Loucy (cell line): ENCODE measurements at regions not wholly inside any gene's neighbourhood (a gene's known extent, or its start where the extent isn't known, plus 50 kb on each side); places are given as distances from the start of the nearest gene placed in this dataset.

Experiments
- H2AFZ ChIP-seq: fragments of 200-600 bp; sonication (generic); 2 replicates; pipeline ENCODE4 v1.6.0; 2016; ENCODE audit warnings: antibody characterized with exemption, mild to moderate bottlenecking, low read length, moderate library complexity
- H3F3A ChIP-seq: fragments of 200-600 bp; 2 replicates; pipeline ENCODE4 v1.6.0; 2016; ENCODE audit warnings: antibody characterized with exemption, low read depth, mild to moderate bottlenecking
- H3K27me3 ChIP-seq: fragments of 200-600 bp; sonication (generic); 2 replicates; pipeline ENCODE4 v1.6.1; 2014; ENCODE audit warnings: low read length, mild to moderate bottlenecking; ENCODE audit not compliant: insufficient read depth, poor library complexity, severe bottlenecking
- H3K36me3 ChIP-seq: fragments of 200-600 bp; sonication (generic); 2 replicates; pipeline ENCODE4 v1.6.1; 2016; ENCODE audit warnings: low read length; ENCODE audit not compliant: insufficient read depth
- H3K4me1 ChIP-seq: fragments of 200-600 bp; sonication (generic); 2 replicates; pipeline ENCODE4 v1.5.1; 2014; ENCODE audit warnings: low read length, mild to moderate bottlenecking; ENCODE audit not compliant: insufficient read depth, poor library complexity, severe bottlenecking
- H3K4me2 ChIP-seq: fragments of 200-600 bp; sonication (generic); 2 replicates; pipeline ENCODE4 v1.6.0; 2014; ENCODE audit warnings: antibody characterized with exemption, low read length, low read depth, mild to moderate bottlenecking; ENCODE audit not compliant: poor library complexity, severe bottlenecking
- H3K4me3 ChIP-seq: fragments of 200-600 bp; sonication (generic); 2 replicates; pipeline ENCODE4 v1.5.1; 2014; ENCODE audit warnings: low read length, mild to moderate bottlenecking, mixed read lengths; ENCODE audit not compliant: poor library complexity, severe bottlenecking
- H3K79me2 ChIP-seq: fragments of 200-600 bp; sonication (generic); 2 replicates; pipeline ENCODE4 v1.6.1; 2014; ENCODE audit warnings: low read length; ENCODE audit not compliant: insufficient read depth
- H3K9ac ChIP-seq: fragments of 200-600 bp; sonication (generic); 2 replicates; pipeline ENCODE4 v1.6.0; 2014; ENCODE audit warnings: mild to moderate bottlenecking, low read depth, low read length, moderate library complexity; ENCODE audit not compliant: poor library complexity, severe bottlenecking
- H3K9me2 ChIP-seq: fragments of 200-600 bp; sonication (generic); replicated peaks from 2 replicates; pipeline ENCODE4 v1.6.1; 2016; ENCODE audit warnings: low read depth, low read length, mixed read lengths
- H3K9me3 ChIP-seq: fragments of 200-600 bp; sonication (generic); 2 replicates; pipeline ENCODE4 v1.6.1; 2014; ENCODE audit warnings: mild to moderate bottlenecking, antibody characterized with exemption, low read length, low read depth; ENCODE audit not compliant: insufficient read depth
- H4K20me1 ChIP-seq: fragments of 200-600 bp; sonication (generic); 2 replicates; pipeline ENCODE4 v1.6.0; 2014; ENCODE audit warnings: antibody characterized with exemption, low read length, mild to moderate bottlenecking; ENCODE audit not compliant: insufficient read depth, poor library complexity, severe bottlenecking
- CTCF ChIP-seq: fragments of 200-600 bp; sonication (generic); conservative IDR thresholded peaks from 2 replicates; pipeline ENCODE4 v1.5.1; 2014; ENCODE audit warnings: mild to moderate bottlenecking, antibody characterized with exemption, low read length
- EZH2phosphoT487 ChIP-seq: fragments of 200-600 bp; IDR thresholded peaks from 2 replicates; pipeline ENCODE4 v1.6.1; 2018; ENCODE audit warnings: antibody characterized with exemption, mild to moderate bottlenecking, moderate library complexity, borderline replicate concordance

- H2AFZ ChIP-seq = no peak overlapping the region
Observed at GRCh38 chr9:92171822-92172221, 56.6 kb upstream of the SPTLC1 start.

GRCh38 chr9:92171281-92171680 is 56.1 kb upstream of the SPTLC1 start:
- H3K4me2 ChIP-seq = no peak overlapping the region
- no peaks in the 10 kb centered on the region for H3K9me2 ChIP-seq

More at GRCh38 chr9:92171822-92172221, 56.6 kb upstream of the SPTLC1 start:
- Histone ChIP-seq H3K9me2 (no peaks in the 10 kb centered on the region), H3K36me3 (no peaks in the 10 kb centered on the region), H3K9me3 (no peaks in the 10 kb centered on the region), H3K9ac (no peak overlapping the region), H3K4me2 (no peak overlapping the region), H3K4me1 (no peaks in the 10 kb centered on the region), H3K79me2 (no peaks in the 10 kb centered on the region), H3F3A (no peaks in the 10 kb centered on the region), H3K27me3 (no peaks in the 10 kb centered on the region), H3K4me3 (no peak overlapping the region), H4K20me1 (no peaks in the 10 kb centered on the region)
- TF ChIP-seq CTCF (no peak), EZH2phosphoT487 (no peak)

GRCh38 chr9:92170848-92171247 is 55.6 kb upstream of the SPTLC1 start:
- no peak overlapping the region for H3K4me3 ChIP-seq
- H3K4me2 ChIP-seq = no peak overlapping the region
- no peak overlapping the region for H2AFZ ChIP-seq
- H3K9ac ChIP-seq = no peak overlapping the region
- no peaks in the 10 kb centered on the region for H3K27me3 ChIP-seq
- no peaks in the 10 kb centered on the region for H3K79me2 ChIP-seq
- H3K4me1 ChIP-seq = no peaks in the 10 kb centered on the region
- no peaks in the 10 kb centered on the region for H3K9me3 ChIP-seq
- no peak for TF ChIP-seq EZH2phosphoT487
- no peak for TF ChIP-seq CTCF
- H3K9me2 ChIP-seq = no peaks in the 10 kb centered on the region
- no peaks in the 10 kb centered on the region for H3K36me3 ChIP-seq
- no peaks in the 10 kb centered on the region for H4K20me1 ChIP-seq
- H3F3A ChIP-seq = no peaks in the 10 kb centered on the region

More at GRCh38 chr9:92171281-92171680, 56.1 kb upstream of the SPTLC1 start:
- no peaks in the 10 kb centered on the region for H3K9me3 ChIP-seq
- no peaks in the 10 kb centered on the region for H3K27me3 ChIP-seq
- H3F3A ChIP-seq = no peaks in the 10 kb centered on the region
- no peak overlapping the region for H2AFZ ChIP-seq
- no peaks in the 10 kb centered on the region for H3K4me1 ChIP-seq
- TF ChIP-seq CTCF (no peak), EZH2phosphoT487 (no peak)
- no peaks in the 10 kb centered on the region for H3K79me2 ChIP-seq
- no peak overlapping the region for H3K9ac ChIP-seq
- no peaks in the 10 kb centered on the region for H4K20me1 ChIP-seq
- no peaks in the 10 kb centered on the region for H3K36me3 ChIP-seq
- no peak overlapping the region for H3K4me3 ChIP-seq
